ENCODE measurements at regions not wholly inside any gene's neighbourhood (a gene's known extent, or its start where the extent isn't known, plus 50 kb on each side); places are given as distances from the start of the nearest gene placed in this dataset.
A peak's percentile ranks its signal among the peaks of the same experiment; 100 is the strongest.

- DNase-seq = no peak
Measured at GRCh38 chr18:64982414-64983055, 768.3 kb upstream of the CDH7 start.

GRCh38 chr18:64981915-64982314 is 768.9 kb upstream of the CDH7 start:
- no peak for DNase-seq

DNA sequence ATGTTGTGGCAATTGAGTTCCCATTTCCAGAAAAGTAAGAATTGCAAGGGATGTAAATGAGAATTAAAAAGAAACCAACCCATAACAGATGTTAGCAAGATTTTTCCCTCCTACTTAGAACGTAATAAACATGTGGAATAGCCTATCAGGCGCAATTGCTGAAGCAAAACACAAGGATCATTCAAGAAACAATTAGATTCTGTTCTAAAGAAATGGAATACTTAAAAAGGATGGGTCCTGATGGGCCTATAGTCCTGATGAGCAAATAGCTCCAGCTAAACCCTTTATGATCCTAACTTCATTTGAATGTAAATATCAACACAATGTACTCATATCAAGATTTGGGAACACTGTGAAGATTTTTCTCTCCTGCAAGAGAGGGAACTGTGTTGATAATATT is 771.0 kb upstream of the CDH7 start:
- no peak for DNase-seq

DNA sequence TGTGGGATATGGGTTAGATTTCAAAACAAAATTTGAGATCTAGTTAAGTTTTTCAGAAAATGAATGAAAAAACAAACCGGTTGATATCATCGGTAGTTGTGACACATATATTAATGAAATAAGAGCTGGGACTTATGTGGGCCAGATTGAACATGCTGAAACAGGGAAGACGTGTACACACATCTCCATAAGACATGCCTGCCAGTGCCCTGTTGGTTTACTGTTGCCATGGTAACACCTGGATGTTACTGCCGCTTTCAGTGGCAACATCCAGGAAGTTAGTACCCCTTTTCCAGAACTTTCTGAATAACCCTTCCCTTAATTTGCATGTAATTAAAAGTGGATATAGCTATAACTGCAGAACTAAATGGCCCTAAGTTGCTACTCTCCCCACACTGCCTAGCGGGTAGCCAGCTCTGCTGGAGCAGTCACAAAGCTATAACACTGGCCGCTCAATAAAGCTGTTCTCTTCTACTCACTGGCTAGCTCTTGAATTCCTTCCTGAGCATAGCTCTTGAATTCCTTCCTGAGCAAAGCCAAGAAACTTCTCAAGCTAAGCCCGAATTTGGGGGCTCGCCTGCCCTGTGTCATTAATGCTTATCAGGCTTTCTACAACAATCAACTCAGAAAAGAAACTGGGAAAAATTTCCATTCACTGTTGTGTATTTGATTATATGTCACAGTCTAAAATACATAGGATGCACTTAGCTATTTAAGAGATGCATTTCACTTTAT is 776.3 kb upstream of the CDH7 start:
- peak; percentile 52 for DNase-seq

DNA sequence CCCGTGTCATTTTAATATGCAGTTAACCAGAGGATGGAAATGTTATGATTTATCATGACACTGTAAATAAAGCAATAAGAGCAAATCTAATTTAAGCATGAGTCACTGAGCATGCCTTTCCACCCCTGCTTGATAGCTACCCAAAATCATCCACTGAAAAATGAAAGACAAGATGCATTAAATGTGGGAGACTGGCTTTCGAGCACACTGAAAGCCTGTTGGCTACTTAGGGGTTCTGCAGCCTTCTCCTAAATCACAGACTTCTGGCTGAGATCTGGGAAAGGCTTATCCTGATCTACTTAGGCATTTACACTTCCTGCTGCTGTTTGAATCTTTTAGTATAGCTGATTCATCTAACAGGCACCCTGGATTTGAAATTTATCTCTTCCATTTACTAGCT is 778.3 kb upstream of the CDH7 start:
- DNase-seq = no peak

DNA sequence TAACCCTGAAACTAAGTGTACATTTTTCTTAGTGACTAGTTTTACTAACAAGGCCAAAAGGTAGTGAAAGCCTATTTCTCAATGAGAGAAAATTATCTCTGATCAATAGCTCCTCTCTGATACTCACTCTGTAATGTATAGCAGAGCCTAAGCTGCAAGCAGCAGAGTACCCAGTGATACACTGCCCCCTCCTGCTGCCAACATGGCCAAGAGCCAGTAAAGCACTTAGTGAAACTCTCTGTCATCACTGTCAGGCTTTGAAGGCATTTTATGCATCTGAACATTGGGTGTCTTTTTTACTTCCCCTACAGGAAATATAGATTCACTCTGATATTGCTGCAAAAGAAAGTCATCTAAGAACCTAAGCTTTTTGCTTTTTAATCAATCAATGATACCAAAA is 784.1 kb upstream of the CDH7 start:
- peak; percentile 81 for DNase-seq

DNA sequence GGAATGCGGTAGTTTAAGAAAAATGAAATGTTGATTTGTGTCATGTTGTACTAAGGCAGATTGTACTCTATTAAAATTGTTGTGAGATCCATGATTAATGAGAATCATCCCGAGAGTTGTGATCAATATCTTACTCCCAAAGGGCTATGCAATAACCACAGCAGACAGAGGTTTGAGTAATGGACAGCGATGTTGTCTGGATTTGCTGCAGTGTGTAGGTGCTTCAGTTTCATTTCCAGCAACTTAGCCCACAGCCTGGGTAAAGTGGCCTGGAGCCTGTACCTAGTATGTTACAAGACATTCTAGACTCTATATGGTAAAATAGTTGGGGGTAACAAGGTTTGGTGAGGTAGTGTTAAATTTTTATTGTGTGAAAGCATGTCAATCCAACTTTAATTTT is 794.3 kb upstream of the CDH7 start:
- DNase-seq = no peak

GRCh38 chr18:64949885-64950284 is 800.9 kb upstream of the CDH7 start:
- no peak for DNase-seq

GRCh38 chr18:64936671-64937070 is 787.8 kb upstream of the LINC00305 start:
- DNase-seq = no peak

GRCh38 chr18:64929036-64929435 is 780.1 kb upstream of the LINC00305 start:
- peak; percentile 33 for DNase-seq

- DNase-seq = no peak
Measured at GRCh38 chr18:64919971-64920570, 771.2 kb upstream of the LINC00305 start.

DNA sequence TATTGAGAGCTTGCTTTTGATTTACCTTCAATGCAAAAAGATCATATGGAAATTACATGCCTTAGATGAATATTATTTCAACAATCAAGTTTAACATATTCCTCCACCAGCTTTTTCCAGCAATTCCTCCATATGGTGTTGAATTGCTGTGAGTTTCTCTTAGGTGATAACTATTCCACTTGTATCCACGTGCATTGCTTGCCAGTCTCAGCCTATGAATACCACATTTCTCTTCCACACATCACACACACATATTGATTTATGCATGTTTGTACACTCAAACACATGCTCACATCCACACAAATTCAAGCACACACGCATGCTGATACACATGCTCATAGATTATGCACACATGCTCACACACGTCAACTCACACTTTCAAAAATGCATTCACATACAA is 770.0 kb upstream of the LINC00305 start:
- DNase-seq = no peak

GRCh38 chr18:64893349-64893748 is 744.5 kb upstream of the LINC00305 start:
- DNase-seq = no peak

DNA sequence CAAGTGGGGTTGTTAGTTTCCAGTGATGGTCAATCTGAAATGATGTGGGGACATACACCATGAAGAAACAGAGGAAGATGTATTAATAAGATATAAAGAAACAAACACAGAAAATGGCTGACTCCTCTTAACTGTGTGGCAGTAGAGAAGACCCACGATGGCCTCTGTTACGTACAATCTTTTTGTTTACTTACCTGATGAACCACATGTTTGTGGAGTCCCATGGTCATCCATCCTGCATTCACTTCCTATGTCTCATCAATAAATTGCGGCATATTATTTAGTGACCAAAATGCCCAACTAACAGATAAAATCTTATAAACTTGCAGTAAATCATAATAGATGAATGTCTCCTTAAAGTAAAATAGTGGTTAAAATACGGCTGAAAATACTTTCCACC is 740.1 kb upstream of the LINC00305 start:
- DNase-seq = no peak

DNA sequence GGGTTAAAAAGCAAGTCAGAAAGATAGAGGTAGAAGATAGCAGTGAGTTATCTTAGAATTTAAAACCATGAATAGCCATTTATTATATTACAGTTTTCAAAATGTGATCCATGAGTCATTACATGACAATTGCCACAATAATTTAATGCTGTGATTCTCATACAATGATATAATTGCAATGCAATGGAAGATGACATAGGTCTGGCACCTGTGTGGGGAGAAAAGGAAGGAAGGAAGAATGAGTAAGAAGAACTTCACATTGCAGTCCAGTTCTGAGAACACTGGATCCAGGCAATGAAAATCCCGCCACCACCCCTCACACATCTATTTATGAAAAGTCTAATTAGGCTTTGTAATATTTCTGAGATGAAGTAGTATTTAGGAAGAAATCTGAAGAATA is 738.1 kb upstream of the LINC00305 start:
- DNase-seq = no peak

- DNase-seq = no peak
Measured at GRCh38 chr18:64882896-64883295, 734.0 kb upstream of the LINC00305 start.

DNA sequence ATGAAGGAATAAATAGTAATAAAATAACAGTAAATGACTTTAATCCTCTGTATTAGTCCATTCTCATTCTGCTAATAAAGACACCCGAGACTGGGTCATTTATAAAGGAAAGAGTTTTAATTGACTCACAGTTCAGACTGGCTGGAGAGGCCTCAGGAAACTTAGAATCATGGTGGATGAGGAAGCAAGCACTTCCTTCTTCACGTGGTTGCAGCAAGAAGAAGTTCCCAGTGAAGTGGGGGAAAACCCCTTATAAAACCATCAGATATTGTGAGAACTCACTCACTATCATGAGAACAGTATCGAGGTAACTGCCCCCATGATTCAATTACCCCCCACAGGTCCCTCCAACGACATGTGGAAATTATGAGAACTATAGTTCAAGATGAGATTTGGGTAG is 727.9 kb upstream of the LINC00305 start:
- no peak for DNase-seq

DNA sequence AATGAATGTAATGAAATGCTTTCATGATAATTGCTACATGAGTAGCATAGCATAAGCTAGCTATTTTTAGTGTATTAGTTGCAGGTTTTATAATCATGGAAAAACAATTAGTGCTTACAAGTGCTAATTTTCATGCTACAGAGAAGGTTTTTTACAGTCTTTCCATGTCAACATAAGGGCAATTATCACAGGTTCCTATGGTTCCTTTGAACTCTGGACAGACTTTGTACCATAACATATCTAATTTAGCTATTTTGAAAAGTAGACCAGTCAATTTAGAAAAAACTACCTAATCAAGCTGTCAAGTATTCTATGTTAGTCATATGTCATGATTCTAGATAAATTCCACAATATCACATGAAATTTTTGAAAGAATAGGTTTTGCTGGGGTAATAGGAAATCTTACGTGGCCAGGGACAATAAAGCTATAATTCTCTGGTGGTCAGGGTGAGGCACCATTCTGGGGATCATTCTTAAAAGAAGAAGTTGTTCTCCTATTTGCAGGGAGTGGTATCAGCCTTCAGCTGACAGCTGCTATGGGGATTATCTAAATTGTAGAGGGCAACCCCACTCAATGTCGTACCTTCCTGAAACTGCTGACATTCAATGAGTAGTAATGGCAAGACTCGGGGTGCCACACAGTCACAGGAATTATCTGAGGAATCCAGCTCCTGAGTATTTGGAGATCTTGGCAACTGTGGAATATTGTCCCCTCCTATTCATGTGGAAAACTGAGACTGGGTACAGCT is 724.0 kb upstream of the LINC00305 start:
- no peak for DNase-seq

DNA sequence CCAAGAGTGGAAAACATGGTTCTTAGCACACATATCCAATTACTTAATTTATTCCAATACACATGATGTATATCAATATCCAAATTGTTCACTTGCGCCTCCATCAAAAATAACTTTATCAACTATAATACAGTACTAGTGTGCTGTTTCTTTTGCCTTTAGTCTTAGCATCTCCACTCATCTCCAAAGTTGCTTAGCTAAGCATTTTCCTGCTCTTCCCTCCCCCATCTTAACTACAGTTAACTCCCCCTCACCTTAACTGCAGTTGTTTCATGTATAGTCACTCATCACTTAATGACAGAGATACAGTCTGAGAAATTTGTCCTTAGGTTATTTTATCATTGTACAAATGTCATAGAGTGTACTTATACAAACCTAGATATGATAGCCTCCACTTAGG is 705.2 kb upstream of the LINC00305 start:
- no peak for DNase-seq

- DNase-seq = no peak
Measured at GRCh38 chr18:64852281-64852680, 703.4 kb upstream of the LINC00305 start.

DNA sequence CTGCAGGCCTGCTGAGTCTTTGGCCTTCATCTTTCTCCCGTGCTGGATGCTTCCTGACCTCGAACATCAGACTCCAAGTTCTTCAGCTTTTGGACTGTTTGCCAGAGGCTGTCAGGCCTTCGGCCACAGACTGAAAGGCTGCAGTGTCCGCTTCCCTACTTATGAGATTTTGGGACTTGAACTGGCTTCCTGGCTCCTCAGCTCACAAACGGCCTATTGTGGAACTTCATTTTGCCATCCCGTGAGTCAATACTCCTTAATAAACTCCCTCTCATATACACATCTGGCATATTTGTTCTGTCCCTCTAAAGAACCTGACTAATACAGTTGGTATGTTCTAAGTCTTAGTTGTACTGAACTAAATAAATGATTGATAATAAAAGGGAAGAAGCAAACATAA is 702.8 kb upstream of the LINC00305 start:
- DNase-seq = no peak

DNA sequence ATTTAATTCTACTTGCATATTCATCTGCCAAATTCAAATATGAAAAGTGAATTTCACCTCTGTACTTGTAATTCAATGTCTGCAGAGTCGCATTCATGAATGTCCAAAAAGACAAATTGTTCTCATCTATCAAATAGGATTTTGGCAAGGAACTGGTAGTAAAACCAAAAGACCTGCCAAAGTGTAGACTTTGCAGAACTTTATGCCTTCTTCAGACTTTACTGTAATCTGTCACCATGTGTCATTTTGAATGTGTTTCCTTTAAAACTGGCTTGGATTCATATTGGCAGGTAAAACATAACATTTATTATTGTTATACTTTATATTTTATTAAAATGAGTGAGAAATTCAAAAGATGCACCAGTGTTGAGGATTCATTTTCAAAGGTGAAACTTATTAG is 701.9 kb upstream of the LINC00305 start:
- DNase-seq = no peak

- no peak for DNase-seq
Measured at GRCh38 chr18:64840911-64841701, 692.2 kb upstream of the LINC00305 start.
